HCT116 (cell line): ENCODE measurements at regions not wholly inside any gene's neighbourhood (a gene's known extent, or its start where the extent isn't known, plus 50 kb on each side); places are given as distances from the start of the nearest gene placed in this dataset.

Source experiments
- ATAC-seq: fragments of 200-7000 bp; cut with Tn5 transposase; 2 replicates; pipeline ENCODE4 v1.9.1; 2020; ENCODE audit warnings: mild to moderate bottlenecking, moderate library complexity
- BruUV-seq: library from RNA; stranded (reverse); fragments of 400-500 nt; replicated peaks from 2 replicates; lab custom pipeline; 2021; lab: Mats Ljungman, UMichigan
- CTCF ChIA-PET: fragments of 300-600 bp; sonication (Branson Sonifier 250); formaldehyde crosslinking; loops from one replicate; lab custom pipeline; 2021; ENCODE audit warnings: antibody characterized with exemption; lab: Charles Lee
- POLR2A ChIA-PET: fragments of 300-600, 350-600 bp; sonication (Branson Sonifier 250); formaldehyde crosslinking; loops from one replicate; lab custom pipeline; 2021; ENCODE audit warnings: antibody characterized with exemption; lab: Charles Lee
- RAD21 ChIA-PET, 2 experiments: fragments of 300-600 bp; sonication (Branson Sonifier 250); formaldehyde crosslinking; loops; one replicate each; lab custom pipeline; 2023; ENCODE audit warnings: low total read pairs in 2 of 2; ENCODE audit not compliant: uncharacterized antibody in 2 of 2, unreplicated experiment in 2 of 2, low non-redundant PET in 1 of 2; lab: Charles Lee
- DNase-seq: peaks from one replicate; pipeline ENCODE4 v3.0.0-alpha.2; 2010; ENCODE audit warnings: low read depth, low spot score
- H2AFZ ChIP-seq: fragments of 200-600 bp; shearing (Covaris generic), sonication (generic); 2 replicates; pipeline ENCODE4 v1.6.1; 2017; ENCODE audit warnings: low read depth, mixed run types, mixed read lengths, antibody characterized with exemption, low read length; ENCODE audit not compliant: poor library complexity, severe bottlenecking
- H3K27ac ChIP-seq: 2 replicates; pipeline ENCODE4 v1.5.1; 2012; ENCODE audit warnings: low read depth, low read length
- H3K27me3 ChIP-seq: fragments of 200-600 bp; sonication (generic); 2 replicates; pipeline ENCODE4 v1.6.1; 2016; ENCODE audit warnings: mixed run types, low read length, mixed read lengths; ENCODE audit not compliant: insufficient read depth
- H3K36me3 ChIP-seq, 2 experiments: fragments of 200-500 bp in 1 of 2; fragments of 200-600 bp in 1 of 2; sonication (Bioruptor generic) in 1 of 2; sonication (generic) in 1 of 2; 2 replicates each; pipeline versions ENCODE4 v1.5.1 to v1.6.1; 2014 to 2016; ENCODE audit warnings: low read length in 2 of 2, inconsistent platforms in 1 of 2, mixed read lengths in 1 of 2, mixed run types in 1 of 2; ENCODE audit not compliant: insufficient read depth in 2 of 2, control insufficient read depth in 1 of 2
- H3K4me1 ChIP-seq, 2 experiments: fragments of 200-600 bp in 1 of 2; sonication (generic) in 1 of 2; 2 replicates each; pipeline versions ENCODE4 v1.5.1 to v1.6.1; 2012 to 2017; ENCODE audit warnings: low read length in 2 of 2, inconsistent platforms in 1 of 2, mild to moderate bottlenecking in 1 of 2, mixed read lengths in 1 of 2, mixed run types in 1 of 2, moderate library complexity in 1 of 2; ENCODE audit not compliant: insufficient read depth in 2 of 2, control insufficient read depth in 1 of 2
- H3K4me2 ChIP-seq: fragments of 200-600 bp; sonication (generic); 2 replicates; pipeline ENCODE4 v1.6.1; 2017; ENCODE audit warnings: mixed run types, low read length, mixed read lengths
- H3K4me3 ChIP-seq, 2 experiments: fragments of 200-600 bp in 1 of 2; sonication (generic) in 1 of 2; replicated peaks in 1 of 2; 2 replicates each; pipeline ENCODE4 v1.5.1; 2011 to 2016; ENCODE audit warnings: low read length in 2 of 2, control low read depth in 1 of 2, low read depth in 1 of 2, mild to moderate bottlenecking in 1 of 2, mixed read lengths in 1 of 2, mixed run types in 1 of 2
- H3K79me2 ChIP-seq: fragments of 200-600 bp; sonication (generic); 2 replicates; pipeline ENCODE4 v1.6.1; 2017; ENCODE audit warnings: mild to moderate bottlenecking, mixed run types, low read length, moderate library complexity, mixed read lengths; ENCODE audit not compliant: insufficient read depth
- H3K9ac ChIP-seq: fragments of 200-600 bp; sonication (generic); 2 replicates; pipeline ENCODE4 v1.6.1; 2016; ENCODE audit warnings: low read length, mixed read lengths
- H3K9me2 ChIP-seq: fragments of 200-600 bp; sonication (generic), shearing (Covaris generic); 2 replicates; pipeline ENCODE4 v1.6.1; 2017; ENCODE audit warnings: mixed run types, mild to moderate bottlenecking, moderate library complexity; ENCODE audit not compliant: insufficient read depth
- H3K9me3 ChIP-seq, 2 experiments: fragments of 200-500 bp in 1 of 2; fragments of 200-600 bp in 1 of 2; sonication (Bioruptor generic) in 1 of 2; sonication (generic) in 1 of 2; 2 replicates each; pipeline ENCODE4 v1.6.1; 2014 to 2017; ENCODE audit warnings: low read length in 2 of 2, mixed read lengths in 2 of 2, inconsistent platforms in 1 of 2, low read depth in 1 of 2, mild to moderate bottlenecking in 1 of 2, mixed run types in 1 of 2, moderate library complexity in 1 of 2; ENCODE audit not compliant: control insufficient read depth in 1 of 2, insufficient read depth in 1 of 2
- H4K20me1 ChIP-seq: fragments of 200-600 bp; sonication (generic), shearing (Covaris generic); 2 replicates; pipeline ENCODE4 v1.6.1; 2017; ENCODE audit warnings: mixed run types, mild to moderate bottlenecking, moderate library complexity; ENCODE audit not compliant: insufficient read depth
- CBX3 ChIP-seq: IDR thresholded peaks from 2 replicates; pipeline ENCODE4 v1.6.1; 2012; ENCODE audit warnings: low read depth
- CEBPB ChIP-seq: IDR thresholded peaks from 2 replicates; pipeline ENCODE4 v1.6.1; 2012; ENCODE audit warnings: low read depth
- EGR1 ChIP-seq: IDR thresholded peaks from 2 replicates; pipeline ENCODE4 v1.6.1; 2012; ENCODE audit warnings: low read depth
- ELF1 ChIP-seq: IDR thresholded peaks from 2 replicates; pipeline ENCODE4 v1.6.1; 2012; ENCODE audit warnings: low read depth, borderline replicate concordance
- EZH2 ChIP-seq: fragments of 200-600 bp; sonication (generic); IDR thresholded peaks from 2 replicates; pipeline ENCODE4 v1.6.1; 2017; ENCODE audit warnings: antibody characterized with exemption, mixed run types
- EZH2phosphoT487 ChIP-seq: fragments of 200-600 bp; IDR thresholded peaks from 2 replicates; pipeline ENCODE4 v1.6.1; 2018; ENCODE audit warnings: antibody characterized with exemption, borderline replicate concordance
- FOSL1 ChIP-seq: IDR thresholded peaks from 2 replicates; pipeline ENCODE4 v1.6.1; 2012; ENCODE audit warnings: low read depth
- JUND ChIP-seq: IDR thresholded peaks from 2 replicates; pipeline ENCODE4 v1.6.1; 2012
- POLR2AphosphoS5 ChIP-seq: IDR thresholded peaks from 2 replicates; pipeline ENCODE4 v1.6.1; 2011; ENCODE audit warnings: mild to moderate bottlenecking, low read depth, low read length, moderate library complexity
- RAD21 ChIP-seq: IDR thresholded peaks from 2 replicates; pipeline ENCODE4 v1.6.1; 2012; ENCODE audit warnings: low read depth, mild to moderate bottlenecking
- SIN3A ChIP-seq: IDR thresholded peaks from 2 replicates; pipeline ENCODE4 v1.6.1; 2012; ENCODE audit warnings: low read depth
- SP1 ChIP-seq: IDR thresholded peaks from 2 replicates; pipeline ENCODE4 v1.6.1; 2012; ENCODE audit warnings: low read depth
- SRF ChIP-seq: IDR thresholded peaks from 2 replicates; pipeline ENCODE4 v1.6.1; 2012; ENCODE audit warnings: low read depth
- TCF7L2 ChIP-seq: IDR thresholded peaks from 2 replicates; pipeline ENCODE4 v1.7.0; 2011; ENCODE audit warnings: borderline replicate concordance, inconsistent platforms; ENCODE audit not compliant: insufficient read depth, insufficient read length; ENCODE audit errors: extremely low read depth
- ZFX ChIP-seq: fragments of 450-650 bp; IDR thresholded peaks from 2 replicates; pipeline ENCODE4 v1.6.1; 2017
- ZNF274 ChIP-seq: fragments of 200-500 bp; sonication (Bioruptor generic); IDR thresholded peaks from 2 replicates; pipeline ENCODE4 v1.6.1; 2014; ENCODE audit warnings: mild to moderate bottlenecking, low read depth, low read length, inconsistent platforms
- intact Hi-C: fragments of 100-400 bp; cut with micrococcal nuclease; formaldehyde crosslinking; loops from 2 replicates; pipeline ENCODE4 v1.10.0; 2022
- TF ChIP-seq, protein P1 (sequence below): IDR thresholded peaks from 2 replicates; pipeline ENCODE4 v1.6.1; 2012
- TF ChIP-seq, protein P2 (sequence below), 3 experiments: fragments of 200-600 bp in 1 of 3; sonication (generic) in 1 of 3; IDR thresholded peaks in 2 of 3; conservative IDR thresholded peaks in 1 of 3; 2 replicates each; pipeline ENCODE4 v1.5.1; 2012 to 2017; ENCODE audit warnings: low read depth in 2 of 3, low read length in 2 of 3, antibody characterized with exemption in 1 of 3, borderline replicate concordance in 1 of 3, control low read depth in 1 of 3, mild to moderate bottlenecking in 1 of 3, mixed read lengths in 1 of 3, mixed run types in 1 of 3, moderate library complexity in 1 of 3; ENCODE audit not compliant: insufficient read depth in 1 of 3
- TF ChIP-seq, protein P3 (sequence below): IDR thresholded peaks from 2 replicates; pipeline ENCODE4 v1.6.1; 2012; ENCODE audit warnings: low read depth
- TF ChIP-seq, protein P4 (sequence below): IDR thresholded peaks from 2 replicates; pipeline ENCODE4 v1.6.1; 2011; ENCODE audit warnings: mild to moderate bottlenecking, low read length, moderate library complexity; ENCODE audit not compliant: insufficient replicate concordance; ENCODE audit errors: extremely low read depth

DNA sequence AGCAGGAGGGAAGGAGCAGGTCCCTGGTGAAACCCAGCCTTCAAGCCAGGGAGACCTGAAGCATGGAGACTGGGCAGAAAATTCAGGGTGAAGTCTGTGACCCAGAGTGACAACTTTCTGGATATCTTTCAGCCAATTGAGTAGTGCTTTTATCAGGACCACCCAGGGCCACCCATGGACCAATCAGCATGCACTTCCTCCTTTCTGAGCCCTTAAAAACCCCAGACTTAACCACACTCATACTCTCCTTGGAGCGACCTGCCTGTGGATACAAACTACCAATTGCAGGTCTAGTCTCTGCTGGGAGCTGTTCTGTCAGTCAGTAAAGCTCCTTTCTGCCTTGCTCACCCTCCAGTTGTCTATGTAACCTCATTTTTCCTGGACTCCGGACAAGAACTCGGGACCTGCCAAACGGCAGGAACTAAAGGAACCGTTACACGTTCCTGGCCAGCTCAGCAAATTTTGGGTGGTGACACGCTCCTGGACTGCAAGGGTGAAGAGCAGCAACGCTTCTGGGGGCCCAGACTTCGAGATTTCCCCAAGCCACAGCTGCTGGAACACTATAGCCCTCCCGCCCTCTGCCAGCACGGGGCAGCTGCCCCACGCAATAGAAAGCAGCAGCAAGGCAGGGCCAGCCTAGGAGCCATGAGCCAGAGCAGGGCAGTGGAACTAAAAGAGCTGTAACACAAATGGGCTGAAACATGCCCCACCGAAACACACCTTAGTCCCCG lies 1183.4 kb downstream of the AMY1C start:
- RAD21 ChIA-PET, result no interaction called here
- Histone ChIP-seq H3K4me2 (no peak overlapping the region), H3K36me3 (no peaks in the 10 kb centered on the region), H3K9ac (no peak overlapping the region), H3K9me3 (peaks cover 0 to 16% of the 10 kb centered on the region in 2 experiments; a peak in 2 of 4 replicates), H3K27me3 (no peaks in the 10 kb centered on the region), H4K20me1 (no peaks in the 10 kb centered on the region), H3K27ac (no peak overlapping the region), H3K9me2 (no peaks in the 10 kb centered on the region), H2AFZ (no peak overlapping the region), H3K79me2 (no peaks in the 10 kb centered on the region), H3K4me1 (no peaks in the 10 kb centered on the region), H3K4me3 (no peak overlapping the region)
- POLR2A ChIA-PET, result no interaction called here
- DNase-seq (no peak), ATAC-seq (no peak)
- BruUV-seq, result no TSS peak
- CTCF ChIA-PET, result no interaction called here
- intact Hi-C loops, result no loop called here
- no peak for TF ChIP-seq CBX3
- TF ChIP-seq SP1, result no peak
- TF ChIP-seq EZH2, result no peak
- no peak for TF ChIP-seq SIN3A
- TF ChIP-seq CEBPB, result no peak
- TF ChIP-seq JUND, result no peak
- TF ChIP-seq, protein P1, sequence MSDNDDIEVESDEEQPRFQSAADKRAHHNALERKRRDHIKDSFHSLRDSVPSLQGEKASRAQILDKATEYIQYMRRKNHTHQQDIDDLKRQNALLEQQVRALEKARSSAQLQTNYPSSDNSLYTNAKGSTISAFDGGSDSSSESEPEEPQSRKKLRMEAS, result no peak
- no peak for TF ChIP-seq EGR1
- TF ChIP-seq, protein P2, sequence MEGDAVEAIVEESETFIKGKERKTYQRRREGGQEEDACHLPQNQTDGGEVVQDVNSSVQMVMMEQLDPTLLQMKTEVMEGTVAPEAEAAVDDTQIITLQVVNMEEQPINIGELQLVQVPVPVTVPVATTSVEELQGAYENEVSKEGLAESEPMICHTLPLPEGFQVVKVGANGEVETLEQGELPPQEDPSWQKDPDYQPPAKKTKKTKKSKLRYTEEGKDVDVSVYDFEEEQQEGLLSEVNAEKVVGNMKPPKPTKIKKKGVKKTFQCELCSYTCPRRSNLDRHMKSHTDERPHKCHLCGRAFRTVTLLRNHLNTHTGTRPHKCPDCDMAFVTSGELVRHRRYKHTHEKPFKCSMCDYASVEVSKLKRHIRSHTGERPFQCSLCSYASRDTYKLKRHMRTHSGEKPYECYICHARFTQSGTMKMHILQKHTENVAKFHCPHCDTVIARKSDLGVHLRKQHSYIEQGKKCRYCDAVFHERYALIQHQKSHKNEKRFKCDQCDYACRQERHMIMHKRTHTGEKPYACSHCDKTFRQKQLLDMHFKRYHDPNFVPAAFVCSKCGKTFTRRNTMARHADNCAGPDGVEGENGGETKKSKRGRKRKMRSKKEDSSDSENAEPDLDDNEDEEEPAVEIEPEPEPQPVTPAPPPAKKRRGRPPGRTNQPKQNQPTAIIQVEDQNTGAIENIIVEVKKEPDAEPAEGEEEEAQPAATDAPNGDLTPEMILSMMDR (IDR thresholded peaks at IDR 0.05 in 2 of 3, conservative IDR thresholded peaks at IDR 0.05 in 1 of 3; ENCODE audit: borderline replicate concordance in 1 of 3, insufficient read depth in 1 of 3, low read depth in 2 of 3, low read length in 2 of 3), result no peak
- TF ChIP-seq SRF, result no peak
- no peak for TF ChIP-seq ELF1
- no peak for TF ChIP-seq POLR2AphosphoS5
- no peak for TF ChIP-seq ZNF274
- no peak for TF ChIP-seq EZH2phosphoT487
- TF ChIP-seq, protein P3, sequence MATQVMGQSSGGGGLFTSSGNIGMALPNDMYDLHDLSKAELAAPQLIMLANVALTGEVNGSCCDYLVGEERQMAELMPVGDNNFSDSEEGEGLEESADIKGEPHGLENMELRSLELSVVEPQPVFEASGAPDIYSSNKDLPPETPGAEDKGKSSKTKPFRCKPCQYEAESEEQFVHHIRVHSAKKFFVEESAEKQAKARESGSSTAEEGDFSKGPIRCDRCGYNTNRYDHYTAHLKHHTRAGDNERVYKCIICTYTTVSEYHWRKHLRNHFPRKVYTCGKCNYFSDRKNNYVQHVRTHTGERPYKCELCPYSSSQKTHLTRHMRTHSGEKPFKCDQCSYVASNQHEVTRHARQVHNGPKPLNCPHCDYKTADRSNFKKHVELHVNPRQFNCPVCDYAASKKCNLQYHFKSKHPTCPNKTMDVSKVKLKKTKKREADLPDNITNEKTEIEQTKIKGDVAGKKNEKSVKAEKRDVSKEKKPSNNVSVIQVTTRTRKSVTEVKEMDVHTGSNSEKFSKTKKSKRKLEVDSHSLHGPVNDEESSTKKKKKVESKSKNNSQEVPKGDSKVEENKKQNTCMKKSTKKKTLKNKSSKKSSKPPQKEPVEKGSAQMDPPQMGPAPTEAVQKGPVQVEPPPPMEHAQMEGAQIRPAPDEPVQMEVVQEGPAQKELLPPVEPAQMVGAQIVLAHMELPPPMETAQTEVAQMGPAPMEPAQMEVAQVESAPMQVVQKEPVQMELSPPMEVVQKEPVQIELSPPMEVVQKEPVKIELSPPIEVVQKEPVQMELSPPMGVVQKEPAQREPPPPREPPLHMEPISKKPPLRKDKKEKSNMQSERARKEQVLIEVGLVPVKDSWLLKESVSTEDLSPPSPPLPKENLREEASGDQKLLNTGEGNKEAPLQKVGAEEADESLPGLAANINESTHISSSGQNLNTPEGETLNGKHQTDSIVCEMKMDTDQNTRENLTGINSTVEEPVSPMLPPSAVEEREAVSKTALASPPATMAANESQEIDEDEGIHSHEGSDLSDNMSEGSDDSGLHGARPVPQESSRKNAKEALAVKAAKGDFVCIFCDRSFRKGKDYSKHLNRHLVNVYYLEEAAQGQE, result no peak
- no peak for TF ChIP-seq ZFX
- TF ChIP-seq TCF7L2, result no peak
- TF ChIP-seq FOSL1, result no peak
- no peak for TF ChIP-seq RAD21
- TF ChIP-seq, protein P4, sequence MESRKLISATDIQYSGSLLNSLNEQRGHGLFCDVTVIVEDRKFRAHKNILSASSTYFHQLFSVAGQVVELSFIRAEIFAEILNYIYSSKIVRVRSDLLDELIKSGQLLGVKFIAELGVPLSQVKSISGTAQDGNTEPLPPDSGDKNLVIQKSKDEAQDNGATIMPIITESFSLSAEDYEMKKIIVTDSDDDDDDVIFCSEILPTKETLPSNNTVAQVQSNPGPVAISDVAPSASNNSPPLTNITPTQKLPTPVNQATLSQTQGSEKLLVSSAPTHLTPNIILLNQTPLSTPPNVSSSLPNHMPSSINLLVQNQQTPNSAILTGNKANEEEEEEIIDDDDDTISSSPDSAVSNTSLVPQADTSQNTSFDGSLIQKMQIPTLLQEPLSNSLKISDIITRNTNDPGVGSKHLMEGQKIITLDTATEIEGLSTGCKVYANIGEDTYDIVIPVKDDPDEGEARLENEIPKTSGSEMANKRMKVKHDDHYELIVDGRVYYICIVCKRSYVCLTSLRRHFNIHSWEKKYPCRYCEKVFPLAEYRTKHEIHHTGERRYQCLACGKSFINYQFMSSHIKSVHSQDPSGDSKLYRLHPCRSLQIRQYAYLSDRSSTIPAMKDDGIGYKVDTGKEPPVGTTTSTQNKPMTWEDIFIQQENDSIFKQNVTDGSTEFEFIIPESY, result no peak
